Esophagus (tissue), 2 donors: ENCODE measurements at regions not wholly inside any gene's neighbourhood (a gene's known extent, or its start where the extent isn't known, plus 50 kb on each side); places are given as distances from the start of the nearest gene placed in this dataset.
"Not testable (repeated sequence)": the region's sequence is repeated elsewhere in the genome, so short reads cannot be mapped to it uniquely, and the experiment has no call there.

ENCODE experiments used
- H3K27ac ChIP-seq, 2 donors: one replicate each; pipeline ENCODE4 v1.5.1; 2013; ENCODE audit warnings: low read depth in 2 of 2, mild to moderate bottlenecking in 2 of 2, inconsistent platforms in 1 of 2, low read length in 1 of 2, moderate library complexity in 1 of 2
- H3K27me3 ChIP-seq, 2 donors: one replicate each; pipeline ENCODE4 v1.6.1; 2013; ENCODE audit warnings: low read length in 2 of 2, control low read depth in 1 of 2, mild to moderate bottlenecking in 1 of 2; ENCODE audit not compliant: insufficient read depth in 2 of 2, control insufficient read depth in 1 of 2
- H3K36me3 ChIP-seq, 2 donors: one replicate each; pipeline ENCODE4 v1.6.1; 2013; ENCODE audit warnings: low read length in 1 of 2; ENCODE audit not compliant: control insufficient read depth in 2 of 2, insufficient read depth in 2 of 2
- H3K4me1 ChIP-seq, 2 donors: one replicate each; pipeline ENCODE4 v1.6.1; 2013; ENCODE audit warnings: low read length in 1 of 2; ENCODE audit not compliant: control insufficient read depth in 2 of 2, insufficient read depth in 2 of 2
- H3K4me3 ChIP-seq, 2 donors: one replicate each; pipeline ENCODE4 v1.5.1; 2013; ENCODE audit warnings: low read length in 2 of 2, mild to moderate bottlenecking in 2 of 2, low read depth in 1 of 2, moderate library complexity in 1 of 2
- H3K9me3 ChIP-seq, 2 donors: one replicate each; pipeline ENCODE4 v1.6.1; 2013; ENCODE audit warnings: mild to moderate bottlenecking in 2 of 2, low read depth in 1 of 2, low read length in 1 of 2, moderate library complexity in 1 of 2; ENCODE audit not compliant: control insufficient read depth in 2 of 2, insufficient read depth in 1 of 2
- whole genome bisulfite sequencing, 2 donors: extraction: QIAGEN DNeasy Blood & Tissue Kit; methylation state at CpG; one replicate each; pipeline ENCODE4 v1.1.7; 2013; 5-methylcytosine and 5-hydroxymethylcytosine counted together
- donor health status: healthy with polysubstance abuse.
- donor health status: Bipolar disorder and iron deficiency.

GRCh38 chr14:83870546-83871270, 1659.2 kb upstream of the FLRT2 start:
- no peak overlapping the region for H3K27ac ChIP-seq
- H3K4me3 ChIP-seq: no peak overlapping the region
- 68 to 73% methylated on average over 2 of the region's 2 CpGs for WGBS, 2 donors
- H3K36me3 ChIP-seq: no peaks in the 10 kb centered on the region
- H3K27me3 ChIP-seq: no peaks in the 10 kb centered on the region
- no peaks in the 10 kb centered on the region for H3K4me1 ChIP-seq
- no peaks in the 10 kb centered on the region for H3K9me3 ChIP-seq

DNA sequence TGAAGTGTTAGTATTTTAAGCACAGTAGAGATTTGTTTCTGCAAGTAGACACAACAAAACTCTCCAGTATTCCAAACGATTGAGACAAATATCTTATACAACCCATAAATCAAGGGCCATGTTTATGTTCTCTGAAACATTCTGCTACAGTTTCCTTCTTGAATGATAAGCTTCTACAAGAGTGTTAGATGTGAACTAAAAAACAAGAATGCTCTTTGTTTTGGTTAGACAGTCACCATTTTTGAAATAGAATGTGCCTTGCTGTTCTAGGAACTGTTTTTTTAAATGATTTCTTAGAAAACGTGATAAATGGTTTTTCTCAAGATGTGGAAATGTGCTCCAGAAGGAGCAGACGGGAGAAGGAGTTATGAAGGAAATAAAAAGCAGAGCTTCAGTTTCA, 1656.3 kb upstream of the FLRT2 start:
- Histone ChIP-seq H3K27me3 (no peaks in the 10 kb centered on the region), H3K9me3 (no peaks in the 10 kb centered on the region), H3K4me3 (no peak overlapping the region), H3K27ac (no peak overlapping the region), H3K4me1 (no peaks in the 10 kb centered on the region), H3K36me3 (no peaks in the 10 kb centered on the region)
- 40 to 44% methylated on average over 3 of the region's 3 CpGs for WGBS, 2 donors

DNA sequence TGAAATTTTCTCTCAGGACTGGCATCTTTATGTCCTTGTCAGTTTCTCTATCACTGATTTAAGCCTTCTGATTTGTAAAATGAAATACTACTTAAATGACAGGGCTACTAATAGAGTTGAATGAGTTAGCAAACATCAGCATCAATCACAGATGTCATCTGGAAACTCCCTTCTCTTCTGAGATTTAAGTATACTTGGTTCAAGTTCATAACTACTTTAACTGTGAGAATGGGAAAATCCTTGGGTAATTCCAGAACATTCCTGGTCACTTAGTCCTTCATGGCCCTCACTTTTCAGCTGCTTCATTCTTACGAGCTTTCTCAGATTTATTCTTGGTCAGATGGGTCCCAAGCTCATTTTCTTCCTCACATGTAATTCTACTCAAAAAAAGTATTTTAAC, 1655.3 kb upstream of the FLRT2 start:
- WGBS, 2 donors: 28 to 32% methylated on average over 1 of the region's 1 CpG
- Histone ChIP-seq H3K9me3 (no peaks in the 10 kb centered on the region), H3K36me3 (no peaks in the 10 kb centered on the region), H3K27me3 (no peaks in the 10 kb centered on the region), H3K4me3 (no peak overlapping the region), H3K27ac (no peak overlapping the region), H3K4me1 (no peaks in the 10 kb centered on the region)

DNA sequence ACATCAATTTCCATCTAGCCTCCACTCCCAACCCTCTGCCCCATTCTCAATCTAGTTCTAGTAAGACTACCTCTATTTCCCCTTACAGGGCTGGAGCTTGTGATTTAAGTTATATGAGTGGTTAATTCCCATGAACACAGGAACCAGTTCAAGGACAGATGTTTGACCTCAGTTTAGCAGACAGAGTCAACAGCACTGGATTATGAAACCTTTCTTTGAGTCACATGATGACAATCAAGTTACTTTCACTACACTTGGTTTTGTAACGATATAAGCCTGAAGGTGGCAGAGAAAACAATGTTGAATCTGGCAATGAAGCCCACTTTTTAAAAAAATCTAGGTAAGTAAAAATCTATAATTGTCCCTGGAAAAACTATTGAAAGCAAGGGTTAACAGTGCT, 1646.2 kb upstream of the FLRT2 start:
- Histone ChIP-seq H3K27me3 (no peaks in the 10 kb centered on the region), H3K36me3 (no peaks in the 10 kb centered on the region), H3K4me1 (no peaks in the 10 kb centered on the region), H3K27ac (no peak overlapping the region), H3K9me3 (no peaks in the 10 kb centered on the region), H3K4me3 (no peak overlapping the region)
- WGBS, 2 donors: 79 to 87% methylated on average over 1 of the region's 1 CpG

GRCh38 chr14:83885837-83886293, 1644.1 kb upstream of the FLRT2 start:
- Histone ChIP-seq H3K4me3 (no peak overlapping the region), H3K27ac (no peak overlapping the region), H3K27me3 (no peaks in the 10 kb centered on the region), H3K36me3 (no peaks in the 10 kb centered on the region), H3K4me1 (no peaks in the 10 kb centered on the region), H3K9me3 (no peaks in the 10 kb centered on the region)
- WGBS, 2 donors: 64 to 75% methylated on average over 4 of the region's 4 CpGs

- WGBS, 2 donors: 92 to 96% methylated on average over 1 of the region's 1 CpG
These were observed 1642.1 kb upstream of the FLRT2 start for GRCh38 chr14:83887866-83888265.

DNA sequence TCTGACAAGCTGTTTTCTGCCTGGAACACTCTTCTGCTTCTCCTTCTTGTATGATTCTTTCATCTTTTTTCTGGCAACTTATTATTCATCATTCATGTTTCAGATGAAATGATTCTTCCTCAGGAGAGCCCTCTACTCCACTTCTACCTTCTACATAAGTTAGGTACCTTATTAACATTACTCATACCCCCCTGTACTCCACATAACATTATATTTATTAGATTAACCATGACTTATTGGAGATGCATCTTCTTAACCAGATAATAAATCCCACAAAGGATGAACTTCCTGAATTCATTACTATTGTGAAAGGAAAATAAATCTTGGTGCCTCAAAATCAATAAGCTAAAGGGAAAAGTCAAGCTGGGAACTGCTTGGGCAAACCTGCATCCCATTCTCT, 1636.5 kb upstream of the FLRT2 start:
- no peaks in the 10 kb centered on the region for H3K27me3 ChIP-seq
- H3K9me3 ChIP-seq: no peaks in the 10 kb centered on the region
- no peaks in the 10 kb centered on the region for H3K36me3 ChIP-seq
- H3K4me3 ChIP-seq: no peak overlapping the region
- no peak overlapping the region for H3K27ac ChIP-seq
- no peaks in the 10 kb centered on the region for H3K4me1 ChIP-seq

More at GRCh38 chr14:83887866-83888265, 1642.1 kb upstream of the FLRT2 start:
- Histone ChIP-seq H3K4me1 (no peaks in the 10 kb centered on the region), H3K36me3 (no peaks in the 10 kb centered on the region), H3K9me3 (no peaks in the 10 kb centered on the region), H3K4me3 (no peak overlapping the region), H3K27ac (no peak overlapping the region), H3K27me3 (no peaks in the 10 kb centered on the region)

DNA sequence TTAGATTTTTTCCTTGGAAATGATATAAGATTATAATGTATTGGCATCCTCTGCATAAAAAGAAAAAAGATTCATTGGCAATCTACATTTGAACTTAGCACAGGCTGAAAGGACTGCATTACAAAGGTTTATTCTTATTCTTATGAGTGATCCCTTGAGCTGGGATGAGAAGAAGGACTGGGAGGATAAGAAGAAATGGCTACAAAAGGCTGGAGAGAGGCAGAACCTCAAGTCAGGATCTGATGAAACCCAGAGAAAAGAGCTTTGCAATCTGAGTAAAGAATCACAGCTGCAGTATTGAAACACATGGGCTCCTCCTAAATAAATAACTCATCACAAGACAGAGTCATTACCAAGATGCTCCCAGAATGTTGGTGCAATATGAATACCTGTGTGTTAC, 1635.4 kb upstream of the FLRT2 start:
- H3K36me3 ChIP-seq: no peaks in the 10 kb centered on the region
- no peak overlapping the region for H3K4me3 ChIP-seq
- H3K27ac ChIP-seq: no peak overlapping the region
- H3K27me3 ChIP-seq: no peaks in the 10 kb centered on the region
- no peaks in the 10 kb centered on the region for H3K4me1 ChIP-seq
- H3K9me3 ChIP-seq: no peaks in the 10 kb centered on the region

GRCh38 chr14:83898558-83898957, 1631.4 kb upstream of the FLRT2 start:
- H3K27me3 ChIP-seq, H3K9me3 ChIP-seq, H3K36me3 ChIP-seq, H3K4me3 ChIP-seq, H3K27ac ChIP-seq, H3K4me1 ChIP-seq: not testable (repeated sequence)
- WGBS, 2 donors: 70 to 85% methylated on average over 2 of the region's 2 CpGs

DNA sequence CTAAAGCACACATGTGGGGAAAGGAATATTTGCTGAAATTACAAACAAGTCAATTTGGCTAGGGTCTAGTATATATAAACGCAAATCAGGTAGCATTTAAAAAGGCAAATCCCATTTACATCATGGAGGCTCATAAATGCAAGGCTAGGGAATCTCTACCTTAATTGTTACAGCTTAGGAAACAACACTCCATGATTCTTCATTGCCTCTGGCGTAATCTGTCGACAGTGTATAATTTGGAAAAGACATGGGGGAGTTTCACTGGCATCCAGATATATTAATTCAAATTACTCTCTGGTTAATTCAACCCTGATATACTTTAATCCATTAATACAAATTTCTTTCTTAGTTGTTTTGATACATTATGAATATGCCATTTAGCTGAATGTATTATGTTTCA, 1630.2 kb upstream of the FLRT2 start:
- no peak overlapping the region for H3K27ac ChIP-seq
- H3K4me3 ChIP-seq: no peak overlapping the region
- H3K9me3 ChIP-seq: no peaks in the 10 kb centered on the region
- H3K4me1 ChIP-seq: no peaks in the 10 kb centered on the region
- H3K27me3 ChIP-seq: no peaks in the 10 kb centered on the region
- no peaks in the 10 kb centered on the region for H3K36me3 ChIP-seq
- 88 to 90% methylated on average over 3 of the region's 3 CpGs for WGBS, 2 donors
